Choroid plexus epithelial cell (primary cell): ENCODE measurements at regions not wholly inside any gene's neighbourhood (a gene's known extent, or its start where the extent isn't known, plus 50 kb on each side); places are given as distances from the start of the nearest gene placed in this dataset.
"Not testable (repeated sequence)": the region's sequence is repeated elsewhere in the genome, so short reads cannot be mapped to it uniquely, and the experiment has no call there.

Source experiments
- DNase-seq: peaks from one replicate; pipeline ENCODE4 v3.0.0-alpha.2; 2010; ENCODE audit warnings: low read depth
- H3K4me3 ChIP-seq: 2 replicates; pipeline ENCODE4 v1.5.1; 2011; ENCODE audit warnings: low read depth, mild to moderate bottlenecking, control low read depth, low read length, moderate library complexity
- TF ChIP-seq, protein P1 (sequence below): conservative IDR thresholded peaks from 2 replicates; pipeline ENCODE4 v1.5.1; 2011; ENCODE audit warnings: low read depth, mild to moderate bottlenecking, control low read depth, inconsistent platforms, low read length, moderate library complexity

DNA sequence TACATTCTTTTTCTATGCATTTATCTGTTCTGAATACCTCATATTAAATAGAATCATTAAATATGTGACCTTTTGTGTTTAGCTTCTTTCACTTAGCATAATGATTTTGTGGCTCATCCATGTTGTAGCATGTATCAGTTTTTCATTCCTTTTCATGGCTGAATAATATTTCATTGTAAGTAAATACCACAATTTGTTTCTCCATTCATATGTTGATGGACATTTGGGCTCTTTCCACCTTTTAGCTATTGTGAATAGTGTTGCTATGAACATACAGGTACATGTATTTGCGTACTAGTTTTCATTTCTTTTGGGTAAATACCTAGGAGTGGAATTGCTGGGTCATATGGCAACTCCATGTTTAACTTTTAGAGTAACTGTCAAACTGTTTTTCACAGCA is 85.1 kb downstream of the GNL3L start:
- TF ChIP-seq, protein P1, sequence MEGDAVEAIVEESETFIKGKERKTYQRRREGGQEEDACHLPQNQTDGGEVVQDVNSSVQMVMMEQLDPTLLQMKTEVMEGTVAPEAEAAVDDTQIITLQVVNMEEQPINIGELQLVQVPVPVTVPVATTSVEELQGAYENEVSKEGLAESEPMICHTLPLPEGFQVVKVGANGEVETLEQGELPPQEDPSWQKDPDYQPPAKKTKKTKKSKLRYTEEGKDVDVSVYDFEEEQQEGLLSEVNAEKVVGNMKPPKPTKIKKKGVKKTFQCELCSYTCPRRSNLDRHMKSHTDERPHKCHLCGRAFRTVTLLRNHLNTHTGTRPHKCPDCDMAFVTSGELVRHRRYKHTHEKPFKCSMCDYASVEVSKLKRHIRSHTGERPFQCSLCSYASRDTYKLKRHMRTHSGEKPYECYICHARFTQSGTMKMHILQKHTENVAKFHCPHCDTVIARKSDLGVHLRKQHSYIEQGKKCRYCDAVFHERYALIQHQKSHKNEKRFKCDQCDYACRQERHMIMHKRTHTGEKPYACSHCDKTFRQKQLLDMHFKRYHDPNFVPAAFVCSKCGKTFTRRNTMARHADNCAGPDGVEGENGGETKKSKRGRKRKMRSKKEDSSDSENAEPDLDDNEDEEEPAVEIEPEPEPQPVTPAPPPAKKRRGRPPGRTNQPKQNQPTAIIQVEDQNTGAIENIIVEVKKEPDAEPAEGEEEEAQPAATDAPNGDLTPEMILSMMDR: no peak
- no peak overlapping the region for H3K4me3 ChIP-seq
- no peak for DNase-seq

DNA sequence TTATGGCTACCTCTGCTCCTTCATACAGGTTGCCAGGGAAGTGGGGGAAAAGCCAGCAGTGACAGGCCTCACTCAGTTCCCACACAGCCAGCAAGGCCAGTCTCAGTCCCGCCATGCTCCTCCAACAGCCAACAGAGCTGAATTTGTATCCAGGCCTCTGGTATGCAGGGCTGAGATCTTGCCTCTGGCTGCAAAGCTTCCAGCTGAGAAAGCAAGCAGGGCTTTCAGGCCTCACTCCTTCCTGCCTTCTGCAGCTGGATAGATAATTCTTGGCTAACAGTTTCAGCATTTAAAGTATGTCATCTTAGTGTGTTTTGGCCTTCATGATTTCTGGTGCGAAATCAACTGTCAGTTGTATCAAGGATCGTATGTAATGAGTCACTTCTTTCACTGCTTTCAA is 103.6 kb downstream of the GNL3L start:
- TF ChIP-seq, protein P1: no peak
- DNase-seq: peak; percentile 80
- no peak overlapping the region for H3K4me3 ChIP-seq

DNA sequence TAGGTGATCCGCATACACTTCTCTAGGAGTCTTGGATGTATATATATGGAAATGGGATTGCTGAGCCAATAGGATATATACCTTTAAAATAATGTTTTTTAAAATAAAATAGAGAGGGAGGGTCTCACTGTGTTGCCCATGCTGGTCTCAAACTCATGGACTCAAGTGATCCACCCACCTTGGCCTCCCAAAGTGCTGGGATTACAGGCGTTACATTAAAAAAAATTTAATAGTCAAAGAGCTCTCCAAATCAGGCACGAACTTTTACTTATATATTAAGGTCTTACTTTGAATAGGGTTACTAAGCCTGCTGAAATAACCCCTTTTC is 109.0 kb downstream of the GNL3L start:
- DNase-seq: no peak
- peak overlapping the region; percentile 62 for H3K4me3 ChIP-seq
- TF ChIP-seq, protein P1: no peak

DNA sequence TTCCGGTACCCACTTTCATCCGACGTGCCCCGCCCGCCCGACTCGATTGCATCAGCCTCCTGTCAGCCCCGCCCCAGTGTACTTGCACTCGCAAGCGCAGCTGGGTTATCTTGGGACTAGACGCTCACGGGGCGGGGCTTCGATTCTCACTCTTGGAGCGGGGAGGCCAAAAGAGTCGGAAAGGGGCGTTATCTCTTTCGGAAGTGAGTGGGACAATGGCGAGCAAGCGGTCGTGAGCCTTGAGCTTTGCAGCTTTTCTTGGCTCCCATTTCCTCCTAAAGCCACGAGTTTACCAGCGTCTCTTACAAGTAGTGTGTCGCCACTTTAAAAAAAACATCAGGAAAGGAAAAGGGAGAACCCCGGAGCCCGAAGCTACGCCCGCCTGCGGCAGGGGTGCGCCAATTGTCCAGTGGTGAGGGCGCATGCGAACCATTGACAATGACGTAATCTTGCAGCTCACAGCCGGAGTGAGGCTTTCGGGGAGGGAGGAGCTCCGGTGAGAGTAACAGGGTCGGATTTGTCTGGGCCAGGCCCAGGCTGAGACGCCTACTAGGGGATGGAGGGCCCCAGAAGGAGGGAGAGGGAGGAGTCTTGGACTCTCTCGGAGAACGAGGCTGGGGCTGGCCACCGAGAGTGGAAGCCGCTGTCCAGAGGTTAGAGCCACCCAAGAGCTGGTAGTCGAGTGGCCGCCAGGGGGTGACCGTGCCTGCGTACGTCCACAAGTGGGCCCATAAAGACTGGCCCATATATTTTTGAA is 109.5 kb downstream of the GNL3L start:
- TF ChIP-seq, protein P1: peak; percentile 75
- DNase-seq: peak; percentile 98

DNA sequence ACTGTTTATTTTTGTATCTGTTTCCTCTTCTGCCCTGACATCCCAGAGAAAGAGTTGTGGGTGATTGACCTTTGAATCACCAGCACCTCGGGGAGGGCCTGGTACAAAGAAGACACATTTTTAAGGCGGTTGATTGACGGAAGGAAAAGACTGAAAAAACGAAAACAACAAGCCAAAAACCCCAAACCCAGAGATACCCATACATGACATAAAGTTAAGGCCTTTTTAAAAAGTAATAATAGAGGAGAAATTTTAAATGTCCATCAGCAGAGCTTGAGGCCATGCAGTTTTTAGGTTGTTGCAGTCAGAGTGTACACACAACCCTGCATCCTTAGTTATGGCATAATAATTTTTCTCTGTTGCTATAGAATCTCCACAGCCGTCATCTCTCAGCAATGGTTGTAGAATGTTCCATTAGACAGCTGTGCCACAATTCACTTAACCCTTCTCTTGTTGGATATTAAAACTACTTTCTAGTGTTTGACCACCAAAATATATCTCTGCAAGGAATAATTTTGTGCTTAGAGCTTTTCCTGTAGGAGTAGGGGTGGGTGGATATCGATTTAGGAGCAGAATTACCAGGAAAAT is 110.2 kb downstream of the GNL3L start:
- H3K4me3 ChIP-seq: peak overlapping the region; percentile 28
- peak; percentile 42 for DNase-seq
- TF ChIP-seq, protein P1: no peak

More for the DNA sequence above, 109.5 kb downstream of the GNL3L start:
- H3K4me3 ChIP-seq: peak overlapping the region; percentile 62

DNA sequence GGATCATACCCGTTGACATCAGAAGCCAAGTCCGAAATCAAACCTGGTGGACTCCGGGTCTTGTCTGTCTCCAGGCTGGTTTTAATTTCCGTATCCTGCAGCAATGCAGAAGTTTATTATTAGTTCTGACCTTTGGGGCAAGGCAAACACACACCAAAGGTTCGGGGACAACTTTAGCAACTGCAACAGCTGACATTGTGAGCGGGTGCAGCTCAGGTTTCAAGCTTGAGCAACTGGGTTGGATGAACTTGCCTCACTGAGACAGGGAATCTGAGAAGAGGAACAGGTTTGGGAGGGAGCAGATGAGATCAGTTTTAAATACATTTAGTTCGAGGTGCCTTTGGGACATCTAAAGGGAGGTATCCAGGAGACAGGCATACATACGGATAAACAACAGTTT is 110.7 kb downstream of the GNL3L start:
- TF ChIP-seq, protein P1: no peak
- H3K4me3 ChIP-seq: no peak overlapping the region
- peak; percentile 79 for DNase-seq

DNA sequence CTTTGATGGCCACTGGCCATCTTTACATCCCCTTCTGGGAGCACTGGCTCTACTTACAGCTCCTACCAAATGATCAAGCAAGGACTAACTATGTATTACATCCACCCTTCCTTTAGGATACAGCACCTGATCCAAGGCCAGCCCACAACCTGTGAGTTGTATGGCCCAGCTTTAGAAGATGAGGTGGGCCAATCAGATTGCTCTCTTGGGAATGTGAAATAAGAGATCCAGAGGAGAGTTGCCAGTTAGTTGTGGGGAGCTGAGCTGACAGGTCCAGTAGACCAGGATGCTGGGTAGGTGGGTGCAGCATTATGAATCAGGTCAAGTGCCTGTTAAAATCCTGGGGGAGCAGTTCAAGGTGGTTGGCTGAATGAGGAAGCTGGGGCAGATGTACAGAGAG is 111.5 kb downstream of the GNL3L start:
- DNase-seq: no peak
- TF ChIP-seq, protein P1: no peak

DNA sequence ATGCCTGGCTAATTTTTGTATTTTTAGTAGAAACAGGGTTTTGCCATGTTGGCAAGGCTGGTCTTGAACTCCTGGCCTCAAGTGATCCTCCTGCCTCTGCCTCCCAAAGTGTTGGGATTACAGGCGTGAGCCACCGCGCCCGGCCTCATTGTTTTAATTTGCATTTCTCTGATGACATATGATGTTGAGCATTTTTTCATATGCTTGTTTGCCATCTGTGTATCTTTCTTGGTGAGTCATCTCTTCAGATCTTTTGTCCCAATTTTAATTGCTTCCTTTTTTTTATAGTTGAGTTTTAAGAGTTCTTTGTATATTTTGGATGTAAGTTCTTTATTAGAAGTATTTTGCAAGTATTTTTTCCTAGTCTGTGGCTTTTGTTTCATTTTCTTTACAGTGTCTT is 117.6 kb downstream of the GNL3L start:
- H3K4me3 ChIP-seq, DNase-seq: not testable (repeated sequence)

More for the DNA sequence above, 111.5 kb downstream of the GNL3L start:
- H3K4me3 ChIP-seq: no peak overlapping the region
